ENCODE measurements at regions not wholly inside any gene's neighbourhood (a gene's known extent, or its start where the extent isn't known, plus 50 kb on each side); places are given as distances from the start of the nearest gene placed in this dataset.

DNA sequence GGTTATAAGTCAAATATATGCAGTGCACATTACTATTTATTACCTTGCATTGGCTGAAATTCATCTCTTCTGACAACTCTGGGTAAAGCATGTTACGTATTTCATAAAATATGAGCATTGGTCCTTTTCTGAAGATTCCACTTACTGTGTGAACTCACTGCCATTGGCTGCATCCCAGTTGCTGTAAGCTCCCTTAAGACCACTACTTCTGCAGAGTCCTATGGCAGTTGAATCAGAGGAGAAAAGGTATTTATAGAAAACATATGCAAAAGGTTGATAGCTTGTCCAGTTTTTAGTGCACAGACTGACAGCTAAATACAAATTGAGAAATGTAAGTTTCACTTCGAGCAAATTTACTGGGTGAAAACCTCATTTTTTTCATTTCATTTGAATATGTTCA is 394.6 kb upstream of the ARRDC3 start (continued):
- TF ChIP-seq, protein P1, sequence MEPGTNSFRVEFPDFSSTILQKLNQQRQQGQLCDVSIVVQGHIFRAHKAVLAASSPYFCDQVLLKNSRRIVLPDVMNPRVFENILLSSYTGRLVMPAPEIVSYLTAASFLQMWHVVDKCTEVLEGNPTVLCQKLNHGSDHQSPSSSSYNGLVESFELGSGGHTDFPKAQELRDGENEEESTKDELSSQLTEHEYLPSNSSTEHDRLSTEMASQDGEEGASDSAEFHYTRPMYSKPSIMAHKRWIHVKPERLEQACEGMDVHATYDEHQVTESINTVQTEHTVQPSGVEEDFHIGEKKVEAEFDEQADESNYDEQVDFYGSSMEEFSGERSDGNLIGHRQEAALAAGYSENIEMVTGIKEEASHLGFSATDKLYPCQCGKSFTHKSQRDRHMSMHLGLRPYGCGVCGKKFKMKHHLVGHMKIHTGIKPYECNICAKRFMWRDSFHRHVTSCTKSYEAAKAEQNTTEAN (CRISPR knock-in tag; IDR thresholded peaks at IDR 0.05), result no peak
- TF ChIP-seq, protein P2, sequence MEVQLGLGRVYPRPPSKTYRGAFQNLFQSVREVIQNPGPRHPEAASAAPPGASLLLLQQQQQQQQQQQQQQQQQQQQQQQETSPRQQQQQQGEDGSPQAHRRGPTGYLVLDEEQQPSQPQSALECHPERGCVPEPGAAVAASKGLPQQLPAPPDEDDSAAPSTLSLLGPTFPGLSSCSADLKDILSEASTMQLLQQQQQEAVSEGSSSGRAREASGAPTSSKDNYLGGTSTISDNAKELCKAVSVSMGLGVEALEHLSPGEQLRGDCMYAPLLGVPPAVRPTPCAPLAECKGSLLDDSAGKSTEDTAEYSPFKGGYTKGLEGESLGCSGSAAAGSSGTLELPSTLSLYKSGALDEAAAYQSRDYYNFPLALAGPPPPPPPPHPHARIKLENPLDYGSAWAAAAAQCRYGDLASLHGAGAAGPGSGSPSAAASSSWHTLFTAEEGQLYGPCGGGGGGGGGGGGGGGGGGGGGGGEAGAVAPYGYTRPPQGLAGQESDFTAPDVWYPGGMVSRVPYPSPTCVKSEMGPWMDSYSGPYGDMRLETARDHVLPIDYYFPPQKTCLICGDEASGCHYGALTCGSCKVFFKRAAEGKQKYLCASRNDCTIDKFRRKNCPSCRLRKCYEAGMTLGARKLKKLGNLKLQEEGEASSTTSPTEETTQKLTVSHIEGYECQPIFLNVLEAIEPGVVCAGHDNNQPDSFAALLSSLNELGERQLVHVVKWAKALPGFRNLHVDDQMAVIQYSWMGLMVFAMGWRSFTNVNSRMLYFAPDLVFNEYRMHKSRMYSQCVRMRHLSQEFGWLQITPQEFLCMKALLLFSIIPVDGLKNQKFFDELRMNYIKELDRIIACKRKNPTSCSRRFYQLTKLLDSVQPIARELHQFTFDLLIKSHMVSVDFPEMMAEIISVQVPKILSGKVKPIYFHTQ (CRISPR knock-in tag; IDR thresholded peaks at IDR 0.05), result no peak
- TF ChIP-seq PRRX2 (CRISPR knock-in tag; IDR thresholded peaks at IDR 0.05) (no peak), NR3C1 (CRISPR knock-in tag; conservative IDR thresholded peaks at IDR 0.05; ENCODE audit: low read depth) (no peak), NFE2L1 (CRISPR knock-in tag; IDR thresholded peaks at IDR 0.05) (no peak), GTF2I (CRISPR knock-in tag; conservative IDR thresholded peaks at IDR 0.05) (no peak), ZNF423 (CRISPR knock-in tag; IDR thresholded peaks at IDR 0.05) (no peak), KAT7 (CRISPR knock-in tag; IDR thresholded peaks at IDR 0.05; ENCODE audit: borderline replicate concordance) (no peak), NFYB (CRISPR knock-in tag; conservative IDR thresholded peaks at IDR 0.05; ENCODE audit: low read depth) (no peak)
- TF ChIP-seq, protein P3, sequence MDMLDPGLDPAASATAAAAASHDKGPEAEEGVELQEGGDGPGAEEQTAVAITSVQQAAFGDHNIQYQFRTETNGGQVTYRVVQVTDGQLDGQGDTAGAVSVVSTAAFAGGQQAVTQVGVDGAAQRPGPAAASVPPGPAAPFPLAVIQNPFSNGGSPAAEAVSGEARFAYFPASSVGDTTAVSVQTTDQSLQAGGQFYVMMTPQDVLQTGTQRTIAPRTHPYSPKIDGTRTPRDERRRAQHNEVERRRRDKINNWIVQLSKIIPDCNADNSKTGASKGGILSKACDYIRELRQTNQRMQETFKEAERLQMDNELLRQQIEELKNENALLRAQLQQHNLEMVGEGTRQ (CRISPR knock-in tag; IDR thresholded peaks at IDR 0.05), result no peak
- TF ChIP-seq, protein P4, sequence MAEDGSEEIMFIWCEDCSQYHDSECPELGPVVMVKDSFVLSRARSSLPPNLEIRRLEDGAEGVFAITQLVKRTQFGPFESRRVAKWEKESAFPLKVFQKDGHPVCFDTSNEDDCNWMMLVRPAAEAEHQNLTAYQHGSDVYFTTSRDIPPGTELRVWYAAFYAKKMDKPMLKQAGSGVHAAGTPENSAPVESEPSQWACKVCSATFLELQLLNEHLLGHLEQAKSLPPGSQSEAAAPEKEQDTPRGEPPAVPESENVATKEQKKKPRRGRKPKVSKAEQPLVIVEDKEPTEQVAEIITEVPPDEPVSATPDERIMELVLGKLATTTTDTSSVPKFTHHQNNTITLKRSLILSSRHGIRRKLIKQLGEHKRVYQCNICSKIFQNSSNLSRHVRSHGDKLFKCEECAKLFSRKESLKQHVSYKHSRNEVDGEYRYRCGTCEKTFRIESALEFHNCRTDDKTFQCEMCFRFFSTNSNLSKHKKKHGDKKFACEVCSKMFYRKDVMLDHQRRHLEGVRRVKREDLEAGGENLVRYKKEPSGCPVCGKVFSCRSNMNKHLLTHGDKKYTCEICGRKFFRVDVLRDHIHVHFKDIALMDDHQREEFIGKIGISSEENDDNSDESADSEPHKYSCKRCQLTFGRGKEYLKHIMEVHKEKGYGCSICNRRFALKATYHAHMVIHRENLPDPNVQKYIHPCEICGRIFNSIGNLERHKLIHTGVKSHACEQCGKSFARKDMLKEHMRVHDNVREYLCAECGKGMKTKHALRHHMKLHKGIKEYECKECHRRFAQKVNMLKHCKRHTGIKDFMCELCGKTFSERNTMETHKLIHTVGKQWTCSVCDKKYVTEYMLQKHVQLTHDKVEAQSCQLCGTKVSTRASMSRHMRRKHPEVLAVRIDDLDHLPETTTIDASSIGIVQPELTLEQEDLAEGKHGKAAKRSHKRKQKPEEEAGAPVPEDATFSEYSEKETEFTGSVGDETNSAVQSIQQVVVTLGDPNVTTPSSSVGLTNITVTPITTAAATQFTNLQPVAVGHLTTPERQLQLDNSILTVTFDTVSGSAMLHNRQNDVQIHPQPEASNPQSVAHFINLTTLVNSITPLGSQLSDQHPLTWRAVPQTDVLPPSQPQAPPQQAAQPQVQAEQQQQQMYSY (CRISPR knock-in tag; IDR thresholded peaks at IDR 0.05), result no peak
- TF ChIP-seq, protein P5, sequence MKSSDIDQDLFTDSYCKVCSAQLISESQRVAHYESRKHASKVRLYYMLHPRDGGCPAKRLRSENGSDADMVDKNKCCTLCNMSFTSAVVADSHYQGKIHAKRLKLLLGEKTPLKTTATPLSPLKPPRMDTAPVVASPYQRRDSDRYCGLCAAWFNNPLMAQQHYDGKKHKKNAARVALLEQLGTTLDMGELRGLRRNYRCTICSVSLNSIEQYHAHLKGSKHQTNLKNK (CRISPR knock-in tag; IDR thresholded peaks at IDR 0.05), result no peak
- TF ChIP-seq, protein P6, sequence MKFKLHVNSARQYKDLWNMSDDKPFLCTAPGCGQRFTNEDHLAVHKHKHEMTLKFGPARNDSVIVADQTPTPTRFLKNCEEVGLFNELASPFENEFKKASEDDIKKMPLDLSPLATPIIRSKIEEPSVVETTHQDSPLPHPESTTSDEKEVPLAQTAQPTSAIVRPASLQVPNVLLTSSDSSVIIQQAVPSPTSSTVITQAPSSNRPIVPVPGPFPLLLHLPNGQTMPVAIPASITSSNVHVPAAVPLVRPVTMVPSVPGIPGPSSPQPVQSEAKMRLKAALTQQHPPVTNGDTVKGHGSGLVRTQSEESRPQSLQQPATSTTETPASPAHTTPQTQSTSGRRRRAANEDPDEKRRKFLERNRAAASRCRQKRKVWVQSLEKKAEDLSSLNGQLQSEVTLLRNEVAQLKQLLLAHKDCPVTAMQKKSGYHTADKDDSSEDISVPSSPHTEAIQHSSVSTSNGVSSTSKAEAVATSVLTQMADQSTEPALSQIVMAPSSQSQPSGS (CRISPR knock-in tag; IDR thresholded peaks at IDR 0.05; ENCODE audit: borderline replicate concordance, low read depth), result no peak

DNA sequence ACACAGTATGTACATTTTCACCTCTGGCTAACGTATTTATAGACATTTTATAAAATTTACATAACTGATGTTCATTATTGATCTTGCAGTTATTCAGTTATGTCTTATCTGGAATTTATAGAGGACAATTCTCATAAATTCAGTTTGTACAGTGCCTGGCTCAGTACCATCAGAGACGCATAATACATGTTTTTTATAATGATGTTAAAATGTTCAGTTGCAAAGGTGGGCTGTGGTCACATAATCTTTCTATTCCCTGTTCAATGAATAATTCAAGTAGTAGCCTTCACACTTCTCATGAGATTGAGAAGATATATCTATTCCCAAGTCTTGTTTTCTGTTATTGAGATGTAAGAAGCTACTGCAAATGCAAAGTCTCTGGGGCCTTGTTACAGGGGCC is 393.1 kb upstream of the ARRDC3 start:
- H3K4me1 Mint-ChIP-seq, result peaks cover 15% of the 10 kb centered on the region
- DNase-seq (ENCODE audit: low spot score), result no peak
- no peak overlapping the region for H3K4me3 Mint-ChIP-seq
- TF ChIP-seq ZNF121 (CRISPR knock-in tag; IDR thresholded peaks at IDR 0.05), result no peak
- TF ChIP-seq, protein P2 (CRISPR knock-in tag; IDR thresholded peaks at IDR 0.05), result no peak
- TF ChIP-seq NFE2L1 (CRISPR knock-in tag; IDR thresholded peaks at IDR 0.05), result no peak
- no peak for TF ChIP-seq NFATC4 (CRISPR knock-in tag; IDR thresholded peaks at IDR 0.05)
- TF ChIP-seq ATF1 (CRISPR knock-in tag; IDR thresholded peaks at IDR 0.05), result no peak
- TF ChIP-seq CREB1 (CRISPR knock-in tag; IDR thresholded peaks at IDR 0.05), result no peak
- no peak for TF ChIP-seq FOXP1 (CRISPR knock-in tag; IDR thresholded peaks at IDR 0.05; ENCODE audit: borderline replicate concordance)
- no peak for TF ChIP-seq SP1 (CRISPR knock-in tag; conservative IDR thresholded peaks at IDR 0.05)
- no peak for TF ChIP-seq TEAD4 (CRISPR knock-in tag; IDR thresholded peaks at IDR 0.05)
- H3K36me3 Mint-ChIP-seq, result no peaks in the 10 kb centered on the region
- ChIA-PET CTCF (no interaction called here), POLR2A (no interaction called here)
- H3K27me3 Mint-ChIP-seq (ENCODE audit: low read depth), result no peaks in the 10 kb centered on the region
- no peak overlapping the region for H3K27ac Mint-ChIP-seq
- H3K9me3 Mint-ChIP-seq, result no peaks in the 10 kb centered on the region
- no peak for ATAC-seq
